Urinary bladder (tissue), 3 donors: ENCODE measurements at regions not wholly inside any gene's neighbourhood (a gene's known extent, or its start where the extent isn't known, plus 50 kb on each side); places are given as distances from the start of the nearest gene placed in this dataset.

ENCODE experiments used
- DNase-seq: peaks from one replicate; pipeline ENCODE4 v3.0.0-alpha.2; 2015; ENCODE audit errors: extremely low spot score
- H3K27ac ChIP-seq: one replicate; pipeline ENCODE4 v1.5.1; 2013; ENCODE audit warnings: low read depth, mild to moderate bottlenecking, moderate library complexity
- H3K36me3 ChIP-seq: one replicate; pipeline ENCODE4 v1.6.1; 2013; ENCODE audit warnings: mild to moderate bottlenecking, moderate library complexity; ENCODE audit not compliant: insufficient read depth
- H3K4me1 ChIP-seq: one replicate; pipeline ENCODE4 v1.6.1; 2013; ENCODE audit warnings: mild to moderate bottlenecking, moderate library complexity; ENCODE audit not compliant: insufficient read depth
- H3K4me3 ChIP-seq: one replicate; pipeline ENCODE4 v1.5.1; 2013; ENCODE audit warnings: low read depth, low read length
- WGBS: extraction: QIAGEN DNeasy Blood & Tissue Kit; methylation state at CpG from one replicate; pipeline ENCODE4 v1.1.7; 2013; 5-methylcytosine and 5-hydroxymethylcytosine counted together
- donor health status: healthy with polysubstance abuse.
- donor health status: healthy.

GRCh38 chr3:5055357-5056110, 66.6 kb upstream of the ARL8B start:
- no peaks in the 10 kb centered on the region for H3K36me3 ChIP-seq
- no peaks in the 10 kb centered on the region for H3K4me1 ChIP-seq
- 81% methylated on average over 6 of the region's 6 CpGs for WGBS
- H3K27ac ChIP-seq, result no peak overlapping the region
- H3K4me3 ChIP-seq, result no peak overlapping the region
- DNase-seq, result no peak

- no peaks in the 10 kb centered on the region for H3K36me3 ChIP-seq
- no peaks in the 10 kb centered on the region for H3K4me1 ChIP-seq
- H3K4me3 ChIP-seq, result no peak overlapping the region
- DNase-seq, result no peak
- 90% methylated on average over 3 of the region's 3 CpGs for WGBS
- H3K27ac ChIP-seq, result no peak overlapping the region
Measured at GRCh38 chr3:5056111-5056391, 66.0 kb upstream of the ARL8B start.

- H3K4me1 ChIP-seq, result no peaks in the 10 kb centered on the region
- WGBS, result 66% methylated on average over 6 of the region's 6 CpGs
Measured at GRCh38 chr3:5057272-5057671, 64.8 kb upstream of the ARL8B start.

GRCh38 chr3:5057857-5058324, 64.2 kb upstream of the ARL8B start:
- H3K4me1 ChIP-seq, result no peaks in the 10 kb centered on the region
- WGBS, result 38% methylated on average over 7 of the region's 7 CpGs
- peak; percentile 51 for DNase-seq
- no peaks in the 10 kb centered on the region for H3K36me3 ChIP-seq
- no peak overlapping the region for H3K4me3 ChIP-seq
- H3K27ac ChIP-seq, result no peak overlapping the region

More at GRCh38 chr3:5057272-5057671, 64.8 kb upstream of the ARL8B start:
- H3K36me3 ChIP-seq, result no peaks in the 10 kb centered on the region
- no peak overlapping the region for H3K27ac ChIP-seq
- no peak overlapping the region for H3K4me3 ChIP-seq
- DNase-seq, result no peak

- no peak overlapping the region for H3K27ac ChIP-seq
- H3K36me3 ChIP-seq, result no peaks in the 10 kb centered on the region
- no peaks in the 10 kb centered on the region for H3K4me1 ChIP-seq
- H3K4me3 ChIP-seq, result no peak overlapping the region
- DNase-seq, result peak; percentile 64
Measured at GRCh38 chr3:5058471-5058951, 63.6 kb upstream of the ARL8B start.

- H3K36me3 ChIP-seq, result no peaks in the 10 kb centered on the region
- no peak overlapping the region for H3K4me3 ChIP-seq
- 83% methylated on average over 7 of the region's 7 CpGs for WGBS
- no peak overlapping the region for H3K27ac ChIP-seq
- no peak for DNase-seq
- no peaks in the 10 kb centered on the region for H3K4me1 ChIP-seq
Measured at GRCh38 chr3:5059782-5060181, 62.3 kb upstream of the ARL8B start.

GRCh38 chr3:5061218-5061569, 60.9 kb upstream of the ARL8B start:
- no peak for DNase-seq
- no peak overlapping the region for H3K27ac ChIP-seq
- H3K4me1 ChIP-seq, result no peaks in the 10 kb centered on the region
- H3K4me3 ChIP-seq, result no peak overlapping the region
- no peaks in the 10 kb centered on the region for H3K36me3 ChIP-seq
- 65% methylated on average over 3 of the region's 3 CpGs for WGBS

GRCh38 chr3:5063724-5064123, 58.4 kb upstream of the ARL8B start:
- H3K36me3 ChIP-seq, result no peaks in the 10 kb centered on the region
- no peak for DNase-seq
- no peaks in the 10 kb centered on the region for H3K4me1 ChIP-seq
- H3K4me3 ChIP-seq, result no peak overlapping the region
- 89% methylated on average over 6 of the region's 6 CpGs for WGBS
- H3K27ac ChIP-seq, result no peak overlapping the region

GRCh38 chr3:5068531-5069050, 53.5 kb upstream of the ARL8B start:
- Histone ChIP-seq H3K4me3 (no peak overlapping the region), H3K4me1 (no peaks in the 10 kb centered on the region), H3K27ac (no peak overlapping the region), H3K36me3 (no peaks in the 10 kb centered on the region)
- 86% methylated on average over 14 of the region's 14 CpGs for WGBS
- no peak for DNase-seq

- WGBS, result 92% methylated on average over 2 of the region's 2 CpGs
- no peak overlapping the region for H3K27ac ChIP-seq
- no peaks in the 10 kb centered on the region for H3K36me3 ChIP-seq
- no peak for DNase-seq
- no peak overlapping the region for H3K4me3 ChIP-seq
- H3K4me1 ChIP-seq, result no peaks in the 10 kb centered on the region
Measured at GRCh38 chr3:5069627-5070026, 52.5 kb upstream of the ARL8B start.

- Histone ChIP-seq H3K36me3 (no peaks in the 10 kb centered on the region), H3K4me1 (no peaks in the 10 kb centered on the region), H3K27ac (no peak overlapping the region), H3K4me3 (no peak overlapping the region)
- WGBS, result 35% methylated on average over 7 of the region's 7 CpGs
- no peak for DNase-seq
Measured at GRCh38 chr3:5071061-5071460, 51.0 kb upstream of the ARL8B start.

- no peaks in the 10 kb centered on the region for H3K36me3 ChIP-seq
- H3K4me1 ChIP-seq, result no peaks in the 10 kb centered on the region
- DNase-seq, result peak; percentile 31
- H3K27ac ChIP-seq, result no peak overlapping the region
- H3K4me3 ChIP-seq, result no peak overlapping the region
- 91% methylated on average over 4 of the region's 4 CpGs for WGBS
Measured at GRCh38 chr3:5072100-5072816, 49.8 kb upstream of the ARL8B start.
